ENCODE measurements at regions not wholly inside any gene's neighbourhood (a gene's known extent, or its start where the extent isn't known, plus 50 kb on each side); places are given as distances from the start of the nearest gene placed in this dataset.

- TF ChIP-seq PATZ1 (CRISPR knock-in tag; IDR thresholded peaks at IDR 0.05; ENCODE audit: borderline replicate concordance) (no peak), OSR1 (CRISPR knock-in tag; IDR thresholded peaks at IDR 0.05) (no peak), BACH2 (CRISPR knock-in tag; IDR thresholded peaks at IDR 0.05; ENCODE audit: borderline replicate concordance) (no peak), SNAI2 (CRISPR knock-in tag; IDR thresholded peaks at IDR 0.05) (no peak), ZNF8 (CRISPR knock-in tag; IDR thresholded peaks at IDR 0.05) (no peak), CSDC2 (CRISPR knock-in tag; IDR thresholded peaks at IDR 0.05) (no peak), RARB (CRISPR knock-in tag; IDR thresholded peaks at IDR 0.05) (no peak)
Measured at GRCh38 chr11:116077092-116077491, 572.9 kb upstream of the CADM1 start.
